Fibroblast of lung (primary cell): ENCODE measurements at regions not wholly inside any gene's neighbourhood (a gene's known extent, or its start where the extent isn't known, plus 50 kb on each side); places are given as distances from the start of the nearest gene placed in this dataset.

Experiments used
- CTCF ChIP-seq, 2 donors: IDR thresholded peaks in 1 of 2; conservative IDR thresholded peaks in 1 of 2; 1 replicate in 1 of 2; 2 replicates in 1 of 2; pipeline ENCODE4 v1.5.1; 2011 to 2012; ENCODE audit warnings: low read length in 2 of 2, control low read depth in 1 of 2, inconsistent platforms in 1 of 2, low read depth in 1 of 2, mild to moderate bottlenecking in 1 of 2
- EZH2 ChIP-seq: IDR thresholded peaks from 2 replicates; pipeline ENCODE4 v1.5.1; 2012; ENCODE audit warnings: low read length, control low read depth, mild to moderate bottlenecking; ENCODE audit errors: missing control alignments

GRCh38 chr2:195330513-195330956 lies 326.5 kb upstream of the SLC39A10 start:
- TF ChIP-seq CTCF (conservative IDR thresholded peaks at IDR 0.05 in 1 of 2, IDR thresholded peaks at IDR 0.05 in 1 of 2; ENCODE audit: low read depth in 1 of 2, low read length in 2 of 2) (no peak), EZH2 (no peak)
